Adrenal gland (tissue), 5 donors: ENCODE measurements at regions not wholly inside any gene's neighbourhood (a gene's known extent, or its start where the extent isn't known, plus 50 kb on each side); places are given as distances from the start of the nearest gene placed in this dataset.

Experiments used
- POLR2A ChIP-seq, 2 donors: fragments of 450-650 bp; IDR thresholded peaks; one replicate each; pipeline ENCODE4 v1.6.1; 2017; ENCODE audit warnings: antibody characterized with exemption in 2 of 2, mild to moderate bottlenecking in 2 of 2, moderate library complexity in 1 of 2
- TF ChIP-seq, protein P1 (sequence below), 6 experiments: fragments of 450-650 bp in 4 of 6; fragments of 200-600 bp in 2 of 6; sonication (generic) in 1 of 6; IDR thresholded peaks; 1 replicate in 5 of 6; 2 replicates in 1 of 6; pipeline versions ENCODE4 v1.5.1 to v1.8.0; 2016 to 2021; ENCODE audit warnings: antibody characterized with exemption in 6 of 6, mild to moderate bottlenecking in 2 of 6, moderate library complexity in 1 of 6
- donor health status: DM: no; HTN: no; CAD: no.

DNA sequence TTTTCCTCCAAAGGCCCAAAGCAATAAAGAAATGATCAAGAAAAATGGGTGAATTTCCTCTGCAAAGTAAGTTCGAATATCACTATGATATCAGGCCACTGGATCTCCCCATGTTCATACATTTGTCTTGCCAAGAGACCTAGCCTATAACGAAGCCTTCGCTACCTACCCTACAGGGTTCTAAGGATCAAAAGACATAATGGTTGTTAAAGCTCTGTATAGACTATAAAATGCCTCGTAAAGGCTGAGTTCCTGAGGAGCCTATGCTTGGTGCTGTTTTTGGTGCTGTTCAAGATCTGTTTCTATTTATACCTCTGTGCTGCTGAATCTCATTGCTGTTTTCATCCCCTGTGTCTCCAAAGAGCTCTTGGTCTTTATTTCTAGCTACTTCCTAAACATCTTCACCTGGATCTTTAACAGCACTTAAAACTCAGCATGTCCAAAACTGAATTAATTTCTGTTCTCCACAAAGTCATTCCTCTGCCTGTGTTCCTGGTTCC lies 254.4 kb upstream of the CHAC2 start:
- TF ChIP-seq, protein P1, sequence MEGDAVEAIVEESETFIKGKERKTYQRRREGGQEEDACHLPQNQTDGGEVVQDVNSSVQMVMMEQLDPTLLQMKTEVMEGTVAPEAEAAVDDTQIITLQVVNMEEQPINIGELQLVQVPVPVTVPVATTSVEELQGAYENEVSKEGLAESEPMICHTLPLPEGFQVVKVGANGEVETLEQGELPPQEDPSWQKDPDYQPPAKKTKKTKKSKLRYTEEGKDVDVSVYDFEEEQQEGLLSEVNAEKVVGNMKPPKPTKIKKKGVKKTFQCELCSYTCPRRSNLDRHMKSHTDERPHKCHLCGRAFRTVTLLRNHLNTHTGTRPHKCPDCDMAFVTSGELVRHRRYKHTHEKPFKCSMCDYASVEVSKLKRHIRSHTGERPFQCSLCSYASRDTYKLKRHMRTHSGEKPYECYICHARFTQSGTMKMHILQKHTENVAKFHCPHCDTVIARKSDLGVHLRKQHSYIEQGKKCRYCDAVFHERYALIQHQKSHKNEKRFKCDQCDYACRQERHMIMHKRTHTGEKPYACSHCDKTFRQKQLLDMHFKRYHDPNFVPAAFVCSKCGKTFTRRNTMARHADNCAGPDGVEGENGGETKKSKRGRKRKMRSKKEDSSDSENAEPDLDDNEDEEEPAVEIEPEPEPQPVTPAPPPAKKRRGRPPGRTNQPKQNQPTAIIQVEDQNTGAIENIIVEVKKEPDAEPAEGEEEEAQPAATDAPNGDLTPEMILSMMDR (IDR thresholded peaks at IDR 0.05): no peak
- no peak for TF ChIP-seq POLR2A (IDR thresholded peaks at IDR 0.05)
